ENCODE measurements at regions not wholly inside any gene's neighbourhood (a gene's known extent, or its start where the extent isn't known, plus 50 kb on each side); places are given as distances from the start of the nearest gene placed in this dataset.

GRCh38 chr5:39599721-39600431 is 175.1 kb upstream of the DAB2 start:
- TF ChIP-seq CTCF (conservative IDR thresholded peaks at IDR 0.05 in 1 of 2, IDR thresholded peaks at IDR 0.05 in 1 of 2; ENCODE audit: low read depth in 1 of 2, low read length in 2 of 2): peak; percentile 8 to 49
- no peak for TF ChIP-seq EZH2 (IDR thresholded peaks at IDR 0.05; ENCODE audit: low read length, missing control alignments)

Measured in fibroblast of lung (primary cell).